GM06990 (cell line): ENCODE measurements at regions not wholly inside any gene's neighbourhood (a gene's known extent, or its start where the extent isn't known, plus 50 kb on each side); places are given as distances from the start of the nearest gene placed in this dataset.

Experiments
- DNase-seq: peaks from one replicate; pipeline ENCODE4 v3.0.0-alpha.2; 2011; ENCODE audit not compliant: insufficient read length; ENCODE audit errors: extremely low read depth
- H3K27me3 ChIP-seq: replicated peaks from 2 replicates; pipeline ENCODE4 v1.6.0; 2011; ENCODE audit warnings: low read length; ENCODE audit not compliant: control insufficient read depth, insufficient read depth
- H3K36me3 ChIP-seq: 2 replicates; pipeline ENCODE4 v1.5.1; 2011; ENCODE audit warnings: low read length; ENCODE audit not compliant: control insufficient read depth, insufficient read depth
- H3K4me3 ChIP-seq: replicated peaks from 2 replicates; pipeline ENCODE4 v1.5.1; 2011; ENCODE audit warnings: low read depth, mild to moderate bottlenecking, control low read depth, low read length
- CTCF ChIP-seq: IDR thresholded peaks from 2 replicates; pipeline ENCODE4 v1.5.1; 2011; ENCODE audit warnings: low read length, control low read depth, mild to moderate bottlenecking, inconsistent platforms; ENCODE audit not compliant: insufficient read depth, poor library complexity, severe bottlenecking

GRCh38 chr11:25159341-25159740 lies 662.5 kb downstream of the LUZP2 start:
- no peak for DNase-seq
- Histone ChIP-seq H3K27me3 (no peaks in the 10 kb centered on the region), H3K36me3 (no peaks in the 10 kb centered on the region), H3K4me3 (no peak overlapping the region)
- TF ChIP-seq CTCF, result no peak

GRCh38 chr11:25163421-25163820 lies 666.6 kb downstream of the LUZP2 start:
- Histone ChIP-seq H3K4me3 (no peak overlapping the region), H3K27me3 (no peaks in the 10 kb centered on the region), H3K36me3 (no peaks in the 10 kb centered on the region)
- TF ChIP-seq CTCF, result no peak
- DNase-seq, result no peak

- no peak for TF ChIP-seq CTCF
- Histone ChIP-seq H3K36me3 (no peaks in the 10 kb centered on the region), H3K27me3 (no peaks in the 10 kb centered on the region), H3K4me3 (no peak overlapping the region)
- no peak for DNase-seq
Measured at GRCh38 chr11:25180187-25180586, 683.3 kb downstream of the LUZP2 start.

GRCh38 chr11:25183411-25183810 lies 686.6 kb downstream of the LUZP2 start:
- DNase-seq, result no peak
- Histone ChIP-seq H3K27me3 (no peaks in the 10 kb centered on the region), H3K4me3 (no peak overlapping the region), H3K36me3 (no peaks in the 10 kb centered on the region)
- TF ChIP-seq CTCF, result no peak

GRCh38 chr11:25197515-25197914 lies 700.7 kb downstream of the LUZP2 start:
- no peak overlapping the region for H3K4me3 ChIP-seq
- H3K27me3 ChIP-seq, result no peaks in the 10 kb centered on the region
- TF ChIP-seq CTCF, result no peak
- no peaks in the 10 kb centered on the region for H3K36me3 ChIP-seq
- no peak for DNase-seq

- Histone ChIP-seq H3K27me3 (no peaks in the 10 kb centered on the region), H3K4me3 (no peak overlapping the region), H3K36me3 (no peaks in the 10 kb centered on the region)
- TF ChIP-seq CTCF, result no peak
- no peak for DNase-seq
Measured at GRCh38 chr11:25198704-25199103, 701.9 kb downstream of the LUZP2 start.
